HG02938 (cell line): ENCODE measurements at regions not wholly inside any gene's neighbourhood (a gene's known extent, or its start where the extent isn't known, plus 50 kb on each side); places are given as distances from the start of the nearest gene placed in this dataset.
A peak's percentile ranks its signal among the peaks of the same experiment; 100 is the strongest.

Source experiments
- ATAC-seq: cut with Tn5 transposase; IDR thresholded peaks from one replicate; pipeline ENCODE4 v1.9.1; 2021; ENCODE audit warnings: mild to moderate bottlenecking, moderate library complexity; ENCODE audit not compliant: unreplicated experiment

- ATAC-seq, result no peak
Observed at GRCh38 chr13:50587115-50587514, 256.4 kb downstream of the DLEU7 start.

- ATAC-seq, result no peak
Observed at GRCh38 chr13:50587645-50588373, 255.7 kb downstream of the DLEU7 start.

GRCh38 chr13:50588491-50589130 is 254.9 kb downstream of the DLEU7 start:
- no peak for ATAC-seq

GRCh38 chr13:50589139-50589538 is 254.4 kb downstream of the DLEU7 start:
- no peak for ATAC-seq

GRCh38 chr13:50589651-50590054 is 253.8 kb downstream of the DLEU7 start:
- no peak for ATAC-seq

DNA sequence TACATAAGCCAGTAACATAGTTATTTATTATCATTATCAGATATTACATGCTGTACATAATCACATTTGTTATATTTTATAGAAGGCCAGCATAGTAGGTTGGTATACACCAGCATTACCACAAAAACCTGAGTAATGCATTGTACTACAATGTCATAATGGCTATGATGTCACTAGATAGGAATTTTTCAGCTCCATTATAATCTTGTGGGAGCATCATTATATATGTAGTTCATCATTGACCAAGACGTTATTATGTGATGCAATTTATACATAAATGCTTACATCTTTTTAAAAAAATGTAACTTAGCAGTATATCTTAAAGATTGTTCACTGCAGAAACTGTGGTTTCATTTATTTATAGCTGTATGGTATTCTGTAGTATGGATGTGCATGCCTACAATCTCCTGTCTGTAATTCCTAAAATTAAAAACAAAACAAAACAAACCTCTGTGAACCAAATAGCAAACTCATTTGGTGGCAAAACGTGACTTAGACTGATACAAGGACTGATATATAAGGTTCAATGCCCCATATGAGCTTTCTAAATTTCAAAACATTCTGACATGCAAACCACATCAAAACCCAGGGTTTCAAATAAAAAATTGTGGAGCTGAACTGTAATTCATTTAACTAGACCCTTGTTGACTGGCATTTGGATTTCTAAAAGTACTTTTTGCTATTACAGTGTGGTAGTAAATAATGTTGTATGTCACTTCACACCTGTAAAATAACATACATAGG is 250.9 kb downstream of the DLEU7 start:
- ATAC-seq, result no peak

GRCh38 chr13:50593207-50593606 is 250.3 kb downstream of the DLEU7 start:
- no peak for ATAC-seq

- peak; percentile 85 for ATAC-seq
Observed at GRCh38 chr13:50594276-50595051, 249.0 kb downstream of the DLEU7 start.

GRCh38 chr13:50595196-50595595 is 248.3 kb downstream of the DLEU7 start:
- ATAC-seq, result no peak

DNA sequence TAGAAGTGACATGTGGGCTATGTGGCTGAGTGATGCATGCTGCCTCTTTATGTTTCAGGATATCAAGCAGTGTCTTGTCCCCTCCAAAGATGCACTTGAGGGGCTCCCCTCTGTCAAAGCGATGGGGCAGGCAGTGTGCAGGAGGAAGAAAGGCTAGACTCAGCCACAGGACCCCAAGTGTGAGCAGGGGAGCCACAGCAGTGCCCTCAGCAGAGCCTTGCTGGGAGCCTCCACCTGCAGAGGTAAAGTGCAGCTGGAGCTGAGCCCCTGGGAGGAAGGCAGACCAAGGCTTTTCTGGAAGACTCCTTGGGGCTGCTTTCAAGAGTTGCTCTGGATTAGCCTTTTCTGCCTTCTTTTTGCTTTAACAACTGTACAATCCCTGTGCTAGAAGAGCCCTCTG is 247.3 kb downstream of the DLEU7 start:
- no peak for ATAC-seq

DNA sequence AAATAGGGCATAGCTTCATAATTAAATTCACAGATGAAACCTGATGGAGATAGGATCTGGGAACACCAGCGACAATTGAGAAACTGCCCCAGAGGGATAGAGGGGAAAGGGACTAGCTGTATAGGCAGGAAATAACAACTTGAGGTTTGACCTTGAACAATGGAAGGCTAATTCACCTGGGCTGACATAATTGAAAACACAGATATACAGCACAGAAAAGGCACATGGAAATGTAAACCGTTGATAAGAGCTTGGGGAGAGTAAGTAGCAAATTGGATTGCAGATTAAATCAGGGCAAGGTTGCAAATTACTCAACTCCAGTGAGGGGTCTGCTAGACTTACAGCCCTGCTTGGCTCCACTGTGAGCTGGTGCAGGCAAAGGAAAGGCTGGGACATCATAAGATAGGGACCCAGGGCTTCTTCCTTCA is 246.7 kb downstream of the DLEU7 start:
- ATAC-seq, result no peak

DNA sequence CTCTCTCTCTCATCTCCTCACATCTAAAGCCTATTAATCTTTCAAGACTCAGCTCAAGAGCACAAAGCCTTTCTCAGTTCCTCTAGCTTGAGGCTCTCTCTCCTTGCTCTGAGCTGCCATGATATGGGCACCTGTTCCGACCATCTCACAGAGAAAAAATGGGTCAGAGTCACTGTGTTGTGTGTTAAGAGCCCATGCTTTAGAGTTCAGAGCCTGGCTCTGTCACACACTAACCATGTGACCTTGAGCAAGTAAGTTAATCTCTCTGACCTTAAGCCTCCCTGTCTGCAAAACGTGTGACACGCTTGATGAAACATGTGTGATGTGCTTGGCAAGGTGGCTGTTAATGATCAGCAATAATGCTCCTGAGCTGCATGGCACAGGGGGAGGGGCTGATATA is 245.2 kb downstream of the DLEU7 start:
- ATAC-seq, result peak; percentile 33

DNA sequence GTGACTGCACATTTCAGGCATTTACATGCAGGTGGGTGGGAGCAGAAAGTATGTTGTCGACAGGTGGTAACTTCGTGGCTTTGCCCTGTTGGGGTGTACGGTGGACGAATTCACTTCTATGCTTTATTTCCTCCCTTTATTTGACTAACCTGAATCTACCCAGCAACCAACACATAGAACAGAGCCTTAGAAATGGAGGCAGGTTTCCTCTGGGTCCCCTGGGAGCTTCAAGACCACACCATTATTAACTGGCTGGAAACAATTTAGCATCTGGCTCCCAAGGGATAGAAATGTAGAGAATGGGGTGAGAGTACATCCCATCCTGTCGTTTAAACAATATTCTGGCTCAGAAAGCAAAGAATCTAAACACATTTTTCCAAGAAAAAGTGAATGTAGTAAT is 244.4 kb downstream of the DLEU7 start:
- no peak for ATAC-seq

- no peak for ATAC-seq
Observed at GRCh38 chr13:50599927-50600326, 243.6 kb downstream of the DLEU7 start.

- ATAC-seq, result no peak
Observed at GRCh38 chr13:50608370-50608769, 235.1 kb downstream of the DLEU7 start.

GRCh38 chr13:50609011-50609410 is 234.5 kb downstream of the DLEU7 start:
- no peak for ATAC-seq

DNA sequence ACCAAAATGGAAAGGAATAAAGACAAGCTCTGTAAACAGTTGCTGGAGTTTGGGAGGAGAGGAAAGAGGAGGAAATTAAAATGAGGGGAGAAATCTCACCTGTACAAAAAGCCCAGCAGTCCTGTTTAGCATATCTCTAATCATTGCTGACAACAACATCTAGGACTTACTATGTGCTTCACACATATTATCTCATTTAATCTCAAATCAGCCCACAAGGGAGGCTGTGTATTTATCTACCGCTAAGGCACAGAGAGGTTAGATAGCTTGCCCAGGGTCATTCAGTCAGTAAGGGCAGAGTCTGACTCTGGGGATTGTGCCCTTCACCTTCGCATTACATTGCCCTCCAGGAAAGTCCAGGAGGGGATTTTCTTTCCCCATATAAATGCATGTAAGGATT is 233.3 kb downstream of the DLEU7 start:
- ATAC-seq, result no peak

DNA sequence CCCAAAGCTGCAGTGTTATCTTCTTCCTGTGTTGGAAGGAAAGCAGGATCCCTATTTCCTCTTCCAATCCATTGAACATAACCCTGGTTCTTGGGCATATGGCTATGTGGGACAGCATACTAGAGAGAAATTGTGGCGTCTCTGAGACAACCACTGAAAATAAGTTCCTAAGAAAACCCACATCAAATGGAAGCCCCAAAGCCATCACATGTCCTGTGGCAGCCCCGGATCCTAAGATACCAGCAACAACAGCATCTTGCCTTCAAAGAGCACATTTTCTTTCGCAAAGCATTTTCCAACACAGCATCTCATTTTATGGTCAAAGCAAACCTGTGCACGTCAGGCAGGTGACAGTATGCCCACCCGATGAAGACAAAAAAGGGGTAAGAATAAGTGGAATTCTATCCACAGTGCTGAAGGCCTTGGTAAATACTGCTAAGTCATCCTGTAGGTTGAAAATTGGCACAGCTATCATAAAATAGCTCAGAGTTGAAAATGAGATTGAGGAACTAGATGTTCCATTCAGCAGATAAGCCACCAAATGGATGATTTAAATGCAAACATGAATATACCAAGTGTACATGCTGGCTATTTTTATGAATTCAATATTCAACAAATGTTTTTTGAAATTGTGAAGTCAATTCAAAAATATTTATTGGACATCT is 232.2 kb downstream of the DLEU7 start:
- no peak for ATAC-seq

- no peak for ATAC-seq
Observed at GRCh38 chr13:50612717-50613116, 230.8 kb downstream of the DLEU7 start.

- no peak for ATAC-seq
Observed at GRCh38 chr13:50613356-50613831, 230.1 kb downstream of the DLEU7 start.
